ENCODE measurements at regions not wholly inside any gene's neighbourhood (a gene's known extent, or its start where the extent isn't known, plus 50 kb on each side); places are given as distances from the start of the nearest gene placed in this dataset.

GRCh38 chr14:97641827-97642226 lies 844.6 kb downstream of the VRK1 start:
- no peak for FAIRE-seq

GRCh38 chr14:97642631-97643030 lies 845.4 kb downstream of the VRK1 start:
- no peaks in the 10 kb centered on the region for H3K27me3 ChIP-seq (ENCODE audit: control insufficient read depth, insufficient read depth, low read length)
- H3K4me3 ChIP-seq (ENCODE audit: low read length in 3 of 3): no peak overlapping the region
- TF ChIP-seq, protein P1, sequence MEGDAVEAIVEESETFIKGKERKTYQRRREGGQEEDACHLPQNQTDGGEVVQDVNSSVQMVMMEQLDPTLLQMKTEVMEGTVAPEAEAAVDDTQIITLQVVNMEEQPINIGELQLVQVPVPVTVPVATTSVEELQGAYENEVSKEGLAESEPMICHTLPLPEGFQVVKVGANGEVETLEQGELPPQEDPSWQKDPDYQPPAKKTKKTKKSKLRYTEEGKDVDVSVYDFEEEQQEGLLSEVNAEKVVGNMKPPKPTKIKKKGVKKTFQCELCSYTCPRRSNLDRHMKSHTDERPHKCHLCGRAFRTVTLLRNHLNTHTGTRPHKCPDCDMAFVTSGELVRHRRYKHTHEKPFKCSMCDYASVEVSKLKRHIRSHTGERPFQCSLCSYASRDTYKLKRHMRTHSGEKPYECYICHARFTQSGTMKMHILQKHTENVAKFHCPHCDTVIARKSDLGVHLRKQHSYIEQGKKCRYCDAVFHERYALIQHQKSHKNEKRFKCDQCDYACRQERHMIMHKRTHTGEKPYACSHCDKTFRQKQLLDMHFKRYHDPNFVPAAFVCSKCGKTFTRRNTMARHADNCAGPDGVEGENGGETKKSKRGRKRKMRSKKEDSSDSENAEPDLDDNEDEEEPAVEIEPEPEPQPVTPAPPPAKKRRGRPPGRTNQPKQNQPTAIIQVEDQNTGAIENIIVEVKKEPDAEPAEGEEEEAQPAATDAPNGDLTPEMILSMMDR (IDR thresholded peaks at IDR 0.05; ENCODE audit: borderline replicate concordance, extremely low read depth, insufficient read depth): no peak
- intact Hi-C loops (cut with DNase I): no loop called here
- H3K4me1 ChIP-seq (ENCODE audit: control insufficient read depth in 2 of 3, insufficient read depth in 2 of 3, low read depth in 1 of 3, low read length in 3 of 3): no peaks in the 10 kb centered on the region
- H3K36me3 ChIP-seq (ENCODE audit: control insufficient read depth in 2 of 3, insufficient read depth in 3 of 3, low read length in 3 of 3): no peaks in the 10 kb centered on the region
- FAIRE-seq (no peak), DNase-seq (no peak)
- no peaks in the 10 kb centered on the region for H3K9me3 ChIP-seq (ENCODE audit: control insufficient read depth in 2 of 3, insufficient read depth in 1 of 3, low read length in 3 of 3)
- no peak overlapping the region for H3K9ac ChIP-seq (ENCODE audit: low read length in 3 of 3)
- H3K27ac ChIP-seq (ENCODE audit: low read depth in 2 of 2, low read length in 2 of 2): no peak overlapping the region

More at GRCh38 chr14:97641827-97642226, 844.6 kb downstream of the VRK1 start:
- H3K9me3 ChIP-seq (ENCODE audit: control insufficient read depth in 2 of 3, insufficient read depth in 1 of 3, low read length in 3 of 3): no peaks in the 10 kb centered on the region
- H3K9ac ChIP-seq (ENCODE audit: low read length in 3 of 3): no peak overlapping the region
- no peak overlapping the region for H3K4me3 ChIP-seq (ENCODE audit: low read length in 3 of 3)
- intact Hi-C loops (cut with DNase I): no loop called here
- H3K27me3 ChIP-seq (ENCODE audit: control insufficient read depth, insufficient read depth, low read length): no peaks in the 10 kb centered on the region
- no peaks in the 10 kb centered on the region for H3K4me1 ChIP-seq (ENCODE audit: control insufficient read depth in 2 of 3, insufficient read depth in 2 of 3, low read depth in 1 of 3, low read length in 3 of 3)
- no peak for DNase-seq
- H3K36me3 ChIP-seq (ENCODE audit: control insufficient read depth in 2 of 3, insufficient read depth in 3 of 3, low read length in 3 of 3): no peaks in the 10 kb centered on the region
- TF ChIP-seq, protein P1 (IDR thresholded peaks at IDR 0.05; ENCODE audit: borderline replicate concordance, extremely low read depth, insufficient read depth): no peak
- no peak overlapping the region for H3K27ac ChIP-seq (ENCODE audit: low read depth in 2 of 2, low read length in 2 of 2)

- no peak overlapping the region for H3K27ac ChIP-seq (ENCODE audit: low read depth in 2 of 2, low read length in 2 of 2)
- no peaks in the 10 kb centered on the region for H3K27me3 ChIP-seq (ENCODE audit: control insufficient read depth, insufficient read depth, low read length)
- FAIRE-seq: no peak
- no peaks in the 10 kb centered on the region for H3K9me3 ChIP-seq (ENCODE audit: control insufficient read depth in 2 of 3, insufficient read depth in 1 of 3, low read length in 3 of 3)
- no peaks in the 10 kb centered on the region for H3K36me3 ChIP-seq (ENCODE audit: control insufficient read depth in 2 of 3, insufficient read depth in 3 of 3, low read length in 3 of 3)
- intact Hi-C loops (cut with DNase I): no loop called here
- no peak overlapping the region for H3K4me3 ChIP-seq (ENCODE audit: low read length in 3 of 3)
- no peak overlapping the region for H3K9ac ChIP-seq (ENCODE audit: low read length in 3 of 3)
- TF ChIP-seq, protein P1 (IDR thresholded peaks at IDR 0.05; ENCODE audit: borderline replicate concordance, extremely low read depth, insufficient read depth): no peak
- no peaks in the 10 kb centered on the region for H3K4me1 ChIP-seq (ENCODE audit: control insufficient read depth in 2 of 3, insufficient read depth in 2 of 3, low read depth in 1 of 3, low read length in 3 of 3)
- DNase-seq: no peak
Measured at GRCh38 chr14:97644365-97644764, 847.2 kb downstream of the VRK1 start.

DNA sequence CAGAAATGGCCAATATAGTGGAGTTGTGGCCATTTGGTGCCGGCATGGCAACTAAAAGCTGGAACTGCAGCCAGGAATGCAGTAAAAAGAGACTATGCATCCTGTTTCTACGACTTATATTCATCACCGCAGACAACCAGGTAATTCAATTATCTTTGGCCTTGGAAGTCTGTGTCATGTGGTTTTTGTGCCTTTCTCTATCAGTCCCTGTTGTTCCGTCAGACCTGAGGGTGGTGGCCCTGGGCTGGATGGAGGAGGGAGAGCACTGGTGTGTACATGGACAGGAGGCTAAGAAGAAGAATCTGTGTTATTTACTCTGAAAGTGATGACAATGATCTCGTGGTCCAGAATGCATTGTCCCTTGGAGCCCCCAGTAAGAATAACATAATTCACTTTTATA lies 852.6 kb downstream of the VRK1 start:
- intact Hi-C loops (cut with DNase I): no loop called here
- no peaks in the 10 kb centered on the region for H3K27me3 ChIP-seq (ENCODE audit: control insufficient read depth, insufficient read depth, low read length)
- no peaks in the 10 kb centered on the region for H3K9me3 ChIP-seq (ENCODE audit: control insufficient read depth in 2 of 3, insufficient read depth in 1 of 3, low read length in 3 of 3)
- FAIRE-seq (no peak), DNase-seq (no peak)
- H3K27ac ChIP-seq (ENCODE audit: low read depth in 2 of 2, low read length in 2 of 2): no peak overlapping the region
- TF ChIP-seq, protein P1 (IDR thresholded peaks at IDR 0.05; ENCODE audit: borderline replicate concordance, extremely low read depth, insufficient read depth): no peak
- no peak overlapping the region for H3K4me3 ChIP-seq (ENCODE audit: low read length in 3 of 3)
- H3K4me1 ChIP-seq (ENCODE audit: control insufficient read depth in 2 of 3, insufficient read depth in 2 of 3, low read depth in 1 of 3, low read length in 3 of 3): no peaks in the 10 kb centered on the region
- H3K36me3 ChIP-seq (ENCODE audit: control insufficient read depth in 2 of 3, insufficient read depth in 3 of 3, low read length in 3 of 3): no peaks in the 10 kb centered on the region
- H3K9ac ChIP-seq (ENCODE audit: low read length in 3 of 3): no peak overlapping the region

Data from kidney (tissue), 13 donors.